ENCODE measurements at regions not wholly inside any gene's neighbourhood (a gene's known extent, or its start where the extent isn't known, plus 50 kb on each side); places are given as distances from the start of the nearest gene placed in this dataset.

DNA sequence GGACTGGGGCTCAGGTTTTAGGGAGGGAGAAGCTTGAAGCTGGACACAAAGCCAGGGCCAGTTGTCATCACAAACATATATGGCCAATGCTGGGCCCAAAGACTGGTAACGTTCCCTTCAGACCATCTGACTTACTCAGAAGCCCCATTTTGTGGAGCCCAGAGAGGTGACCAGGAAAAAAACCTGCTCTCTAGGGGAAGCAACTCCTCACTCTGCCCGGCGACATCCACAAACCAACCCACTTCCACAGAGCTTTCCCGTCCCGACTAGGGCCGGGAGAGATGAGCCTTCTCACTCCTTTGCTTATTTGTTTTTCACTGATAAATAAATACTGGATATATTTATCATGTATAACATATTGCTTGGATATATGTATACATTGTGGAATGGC, 180.9 kb upstream of the RTL1 start:
- peaks cover 8% of the 10 kb centered on the region for H3K27me3 Mint-ChIP-seq (ENCODE audit: low read depth, unreplicated experiment)
- H3K27ac ChIP-seq (ENCODE audit: low read depth, low read length), result no peak overlapping the region
- no peaks in the 10 kb centered on the region for H3K36me3 ChIP-seq (ENCODE audit: insufficient read depth, low read length)
- no peaks in the 10 kb centered on the region for H3K27me3 ChIP-seq (ENCODE audit: insufficient read depth, low read length)
- H3K4me2 ChIP-seq (ENCODE audit: low read length), result no peak overlapping the region
- H3K4me3 Mint-ChIP-seq (ENCODE audit: unreplicated experiment), result no peak overlapping the region
- H3K9me3 Mint-ChIP-seq (ENCODE audit: unreplicated experiment), result peaks cover 7% of the 10 kb centered on the region
- TF ChIP-seq EZH2 (IDR thresholded peaks at IDR 0.05; ENCODE audit: insufficient read depth, low read length), result no peak
- no peak for DNase-seq (ENCODE audit: low read depth)
- no peaks in the 10 kb centered on the region for H3K4me1 ChIP-seq (ENCODE audit: insufficient read depth, low read length)
- FAIRE-seq, result no peak
- H3K4me1 Mint-ChIP-seq (ENCODE audit: low read depth, unreplicated experiment), result no peaks in the 10 kb centered on the region
- peaks cover 2% of the 10 kb centered on the region for H3K36me3 Mint-ChIP-seq (ENCODE audit: low read depth, unreplicated experiment)
- no peak overlapping the region for H3K4me3 ChIP-seq (ENCODE audit: insufficient read depth, low read depth, low read length)
- H2AFZ ChIP-seq (ENCODE audit: low read depth, low read length), result no peak overlapping the region
- H3K79me2 ChIP-seq (ENCODE audit: insufficient read depth, low read length), result no peaks in the 10 kb centered on the region
- no peak overlapping the region for H3K9ac ChIP-seq (ENCODE audit: low read length)
- no peaks in the 10 kb centered on the region for H4K20me1 ChIP-seq (ENCODE audit: insufficient read depth, low read length)
- no peaks in the 10 kb centered on the region for H3K9me3 ChIP-seq (ENCODE audit: insufficient read depth, low read depth, low read length)
- no peak overlapping the region for H3K27ac Mint-ChIP-seq (ENCODE audit: unreplicated experiment)

DNA sequence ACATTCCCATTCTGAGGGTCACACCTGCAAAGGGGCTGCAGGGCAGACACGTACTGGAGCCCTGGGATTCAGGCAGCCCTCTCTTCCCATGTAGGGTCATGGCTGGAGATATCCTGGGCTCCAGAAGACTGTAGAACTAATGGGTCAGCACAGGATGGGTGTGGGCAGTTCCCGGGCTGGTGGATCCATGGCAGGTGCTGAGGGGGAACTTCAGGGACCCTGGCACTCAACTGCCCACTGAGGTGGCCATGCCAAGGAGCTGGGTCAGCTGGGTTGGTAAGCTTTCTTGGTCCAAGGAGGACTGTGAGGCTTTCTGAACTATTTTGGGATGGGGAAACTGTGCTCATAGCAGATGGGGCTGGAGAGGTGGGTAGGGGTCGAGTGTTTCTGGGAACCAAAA, 183.4 kb upstream of the RTL1 start:
- H3K27ac ChIP-seq (ENCODE audit: low read depth, low read length), result no peak overlapping the region
- FAIRE-seq, result no peak
- no peak overlapping the region for H2AFZ ChIP-seq (ENCODE audit: low read depth, low read length)
- H3K27me3 ChIP-seq (ENCODE audit: insufficient read depth, low read length), result no peaks in the 10 kb centered on the region
- H3K4me1 ChIP-seq (ENCODE audit: insufficient read depth, low read length), result no peaks in the 10 kb centered on the region
- no peak overlapping the region for H3K4me2 ChIP-seq (ENCODE audit: low read length)
- Mint-ChIP-seq H3K36me3 (ENCODE audit: low read depth, unreplicated experiment) (peaks cover 2% of the 10 kb centered on the region), H3K4me1 (ENCODE audit: low read depth, unreplicated experiment) (peaks cover 6% of the 10 kb centered on the region), H3K4me3 (ENCODE audit: unreplicated experiment) (no peak overlapping the region), H3K9me3 (ENCODE audit: unreplicated experiment) (peaks cover 9% of the 10 kb centered on the region), H3K27ac (ENCODE audit: unreplicated experiment) (no peak overlapping the region), H3K27me3 (ENCODE audit: low read depth, unreplicated experiment) (peaks cover 5% of the 10 kb centered on the region)
- no peak overlapping the region for H3K4me3 ChIP-seq (ENCODE audit: insufficient read depth, low read depth, low read length)
- TF ChIP-seq EZH2 (IDR thresholded peaks at IDR 0.05; ENCODE audit: insufficient read depth, low read length), result no peak
- TF ChIP-seq, protein P1, sequence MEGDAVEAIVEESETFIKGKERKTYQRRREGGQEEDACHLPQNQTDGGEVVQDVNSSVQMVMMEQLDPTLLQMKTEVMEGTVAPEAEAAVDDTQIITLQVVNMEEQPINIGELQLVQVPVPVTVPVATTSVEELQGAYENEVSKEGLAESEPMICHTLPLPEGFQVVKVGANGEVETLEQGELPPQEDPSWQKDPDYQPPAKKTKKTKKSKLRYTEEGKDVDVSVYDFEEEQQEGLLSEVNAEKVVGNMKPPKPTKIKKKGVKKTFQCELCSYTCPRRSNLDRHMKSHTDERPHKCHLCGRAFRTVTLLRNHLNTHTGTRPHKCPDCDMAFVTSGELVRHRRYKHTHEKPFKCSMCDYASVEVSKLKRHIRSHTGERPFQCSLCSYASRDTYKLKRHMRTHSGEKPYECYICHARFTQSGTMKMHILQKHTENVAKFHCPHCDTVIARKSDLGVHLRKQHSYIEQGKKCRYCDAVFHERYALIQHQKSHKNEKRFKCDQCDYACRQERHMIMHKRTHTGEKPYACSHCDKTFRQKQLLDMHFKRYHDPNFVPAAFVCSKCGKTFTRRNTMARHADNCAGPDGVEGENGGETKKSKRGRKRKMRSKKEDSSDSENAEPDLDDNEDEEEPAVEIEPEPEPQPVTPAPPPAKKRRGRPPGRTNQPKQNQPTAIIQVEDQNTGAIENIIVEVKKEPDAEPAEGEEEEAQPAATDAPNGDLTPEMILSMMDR (IDR thresholded peaks at IDR 0.05; ENCODE audit: insufficient read depth, low read depth, low read length), result no peak
- no peaks in the 10 kb centered on the region for H3K36me3 ChIP-seq (ENCODE audit: insufficient read depth, low read length)
- DNase-seq (ENCODE audit: low read depth), result no peak
- H3K9me3 ChIP-seq (ENCODE audit: insufficient read depth, low read depth, low read length), result no peaks in the 10 kb centered on the region
- H3K79me2 ChIP-seq (ENCODE audit: insufficient read depth, low read length), result no peaks in the 10 kb centered on the region
- no peaks in the 10 kb centered on the region for H4K20me1 ChIP-seq (ENCODE audit: insufficient read depth, low read length)
- H3K9ac ChIP-seq (ENCODE audit: low read length), result no peak overlapping the region

DNA sequence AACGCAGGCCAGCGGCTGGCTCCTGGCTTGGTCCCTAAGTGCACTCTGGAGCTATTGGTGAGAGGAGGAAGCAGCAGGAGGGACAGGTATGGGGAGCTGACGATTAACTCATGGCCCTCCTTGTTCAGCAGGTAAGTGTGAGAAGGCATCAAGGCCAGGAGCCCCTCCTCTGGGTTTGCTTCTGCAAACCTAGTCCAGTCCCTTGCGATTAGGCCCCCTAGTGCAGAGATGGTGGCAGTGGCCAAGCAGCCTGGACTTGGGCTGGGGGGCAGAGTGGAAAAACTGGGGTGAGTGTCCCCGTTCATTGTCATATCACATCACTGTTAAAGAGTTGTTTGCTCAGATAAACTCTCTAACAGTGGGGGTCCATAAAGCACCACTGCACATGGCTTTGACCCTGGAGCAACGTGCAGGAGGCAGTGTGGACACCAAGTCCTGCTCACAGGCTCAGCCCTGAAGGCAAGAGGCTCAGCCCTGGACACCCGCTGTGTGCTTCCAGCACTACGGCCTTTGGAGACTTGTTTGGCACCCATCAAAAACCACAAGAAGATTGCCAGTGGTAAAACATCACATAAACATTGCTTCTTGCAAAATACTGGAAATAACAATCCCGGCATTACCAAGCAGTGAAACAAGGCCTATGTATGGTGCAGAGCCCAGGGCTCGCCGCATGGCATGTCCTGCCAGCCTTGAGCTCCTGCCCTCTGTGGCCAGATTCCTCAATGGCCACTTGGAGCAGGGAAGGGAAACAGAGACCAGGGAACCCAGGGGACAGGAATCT, 184.3 kb upstream of the RTL1 start:
- H3K27me3 Mint-ChIP-seq (ENCODE audit: low read depth, unreplicated experiment), result peaks cover 5% of the 10 kb centered on the region
- Histone ChIP-seq H3K36me3 (ENCODE audit: insufficient read depth, low read length) (no peaks in the 10 kb centered on the region), H3K27ac (ENCODE audit: low read depth, low read length) (no peak overlapping the region), H3K4me2 (ENCODE audit: low read length) (no peak overlapping the region), H3K27me3 (ENCODE audit: insufficient read depth, low read length) (no peaks in the 10 kb centered on the region), H3K9me3 (ENCODE audit: insufficient read depth, low read depth, low read length) (no peaks in the 10 kb centered on the region), H3K4me3 (ENCODE audit: insufficient read depth, low read depth, low read length) (no peak overlapping the region), H3K79me2 (ENCODE audit: insufficient read depth, low read length) (no peaks in the 10 kb centered on the region), H4K20me1 (ENCODE audit: insufficient read depth, low read length) (no peaks in the 10 kb centered on the region), H3K9ac (ENCODE audit: low read length) (no peak overlapping the region), H2AFZ (ENCODE audit: low read depth, low read length) (no peak overlapping the region), H3K4me1 (ENCODE audit: insufficient read depth, low read length) (no peaks in the 10 kb centered on the region)
- no peak overlapping the region for H3K4me3 Mint-ChIP-seq (ENCODE audit: unreplicated experiment)
- DNase-seq (ENCODE audit: low read depth) (peak; percentile 40), FAIRE-seq (no peak)
- TF ChIP-seq EZH2 (IDR thresholded peaks at IDR 0.05; ENCODE audit: insufficient read depth, low read length), result no peak
- TF ChIP-seq, protein P1 (IDR thresholded peaks at IDR 0.05; ENCODE audit: insufficient read depth, low read depth, low read length), result no peak
- peaks cover 2% of the 10 kb centered on the region for H3K36me3 Mint-ChIP-seq (ENCODE audit: low read depth, unreplicated experiment)
- no peak overlapping the region for H3K27ac Mint-ChIP-seq (ENCODE audit: unreplicated experiment)
- H3K4me1 Mint-ChIP-seq (ENCODE audit: low read depth, unreplicated experiment), result peaks cover 6% of the 10 kb centered on the region
- H3K9me3 Mint-ChIP-seq (ENCODE audit: unreplicated experiment), result peaks cover 6% of the 10 kb centered on the region

Measured in astrocyte (in vitro differentiated cells and primary cell).